Loucy (cell line): ENCODE measurements at regions not wholly inside any gene's neighbourhood (a gene's known extent, or its start where the extent isn't known, plus 50 kb on each side); places are given as distances from the start of the nearest gene placed in this dataset.
A peak's percentile ranks its signal among the peaks of the same experiment; 100 is the strongest.

Source experiments
- H2AFZ ChIP-seq: fragments of 200-600 bp; sonication (generic); 2 replicates; pipeline ENCODE4 v1.6.0; 2016; ENCODE audit warnings: antibody characterized with exemption, mild to moderate bottlenecking, low read length, moderate library complexity
- H3F3A ChIP-seq: fragments of 200-600 bp; 2 replicates; pipeline ENCODE4 v1.6.0; 2016; ENCODE audit warnings: antibody characterized with exemption, low read depth, mild to moderate bottlenecking
- H3K27me3 ChIP-seq: fragments of 200-600 bp; sonication (generic); 2 replicates; pipeline ENCODE4 v1.6.1; 2014; ENCODE audit warnings: low read length, mild to moderate bottlenecking; ENCODE audit not compliant: insufficient read depth, poor library complexity, severe bottlenecking
- H3K36me3 ChIP-seq: fragments of 200-600 bp; sonication (generic); 2 replicates; pipeline ENCODE4 v1.6.1; 2016; ENCODE audit warnings: low read length; ENCODE audit not compliant: insufficient read depth
- H3K4me1 ChIP-seq: fragments of 200-600 bp; sonication (generic); 2 replicates; pipeline ENCODE4 v1.5.1; 2014; ENCODE audit warnings: low read length, mild to moderate bottlenecking; ENCODE audit not compliant: insufficient read depth, poor library complexity, severe bottlenecking
- H3K4me2 ChIP-seq: fragments of 200-600 bp; sonication (generic); 2 replicates; pipeline ENCODE4 v1.6.0; 2014; ENCODE audit warnings: antibody characterized with exemption, low read length, low read depth, mild to moderate bottlenecking; ENCODE audit not compliant: poor library complexity, severe bottlenecking
- H3K4me3 ChIP-seq: fragments of 200-600 bp; sonication (generic); 2 replicates; pipeline ENCODE4 v1.5.1; 2014; ENCODE audit warnings: low read length, mild to moderate bottlenecking, mixed read lengths; ENCODE audit not compliant: poor library complexity, severe bottlenecking
- H3K79me2 ChIP-seq: fragments of 200-600 bp; sonication (generic); 2 replicates; pipeline ENCODE4 v1.6.1; 2014; ENCODE audit warnings: low read length; ENCODE audit not compliant: insufficient read depth
- H3K9ac ChIP-seq: fragments of 200-600 bp; sonication (generic); 2 replicates; pipeline ENCODE4 v1.6.0; 2014; ENCODE audit warnings: mild to moderate bottlenecking, low read depth, low read length, moderate library complexity; ENCODE audit not compliant: poor library complexity, severe bottlenecking
- H3K9me2 ChIP-seq: fragments of 200-600 bp; sonication (generic); replicated peaks from 2 replicates; pipeline ENCODE4 v1.6.1; 2016; ENCODE audit warnings: low read depth, low read length, mixed read lengths
- H3K9me3 ChIP-seq: fragments of 200-600 bp; sonication (generic); 2 replicates; pipeline ENCODE4 v1.6.1; 2014; ENCODE audit warnings: mild to moderate bottlenecking, antibody characterized with exemption, low read length, low read depth; ENCODE audit not compliant: insufficient read depth
- H4K20me1 ChIP-seq: fragments of 200-600 bp; sonication (generic); 2 replicates; pipeline ENCODE4 v1.6.0; 2014; ENCODE audit warnings: antibody characterized with exemption, low read length, mild to moderate bottlenecking; ENCODE audit not compliant: insufficient read depth, poor library complexity, severe bottlenecking
- EZH2phosphoT487 ChIP-seq: fragments of 200-600 bp; IDR thresholded peaks from 2 replicates; pipeline ENCODE4 v1.6.1; 2018; ENCODE audit warnings: antibody characterized with exemption, mild to moderate bottlenecking, moderate library complexity, borderline replicate concordance
- TF ChIP-seq, protein P1 (sequence below): fragments of 200-600 bp; sonication (generic); conservative IDR thresholded peaks from 2 replicates; pipeline ENCODE4 v1.5.1; 2014; ENCODE audit warnings: mild to moderate bottlenecking, antibody characterized with exemption, low read length

DNA sequence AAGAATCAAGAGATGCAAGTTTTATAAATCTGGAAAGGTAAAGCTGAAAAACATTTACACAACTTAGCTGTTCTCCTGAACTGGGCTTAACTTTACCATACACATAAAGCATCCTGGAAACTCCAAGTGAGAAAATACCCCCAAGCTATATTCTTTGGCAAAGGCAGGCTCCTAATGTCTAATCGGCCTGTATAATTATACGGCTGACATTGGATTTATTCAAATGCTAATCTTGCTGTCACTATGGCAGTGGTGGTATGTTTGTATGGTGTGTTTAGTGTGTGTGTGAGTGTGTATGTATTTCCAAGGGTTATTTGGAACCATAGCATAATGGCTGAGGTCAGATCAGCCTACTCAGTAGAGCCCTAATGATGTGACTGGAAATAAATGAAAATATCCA lies 1031.8 kb upstream of the ZEB2 start:
- H3K9ac ChIP-seq = no peak overlapping the region
- H3K9me3 ChIP-seq = no peaks in the 10 kb centered on the region
- no peaks in the 10 kb centered on the region for H3K36me3 ChIP-seq
- H4K20me1 ChIP-seq = no peaks in the 10 kb centered on the region
- no peak overlapping the region for H2AFZ ChIP-seq
- H3K27me3 ChIP-seq = no peaks in the 10 kb centered on the region
- TF ChIP-seq EZH2phosphoT487 = no peak
- TF ChIP-seq, protein P1, sequence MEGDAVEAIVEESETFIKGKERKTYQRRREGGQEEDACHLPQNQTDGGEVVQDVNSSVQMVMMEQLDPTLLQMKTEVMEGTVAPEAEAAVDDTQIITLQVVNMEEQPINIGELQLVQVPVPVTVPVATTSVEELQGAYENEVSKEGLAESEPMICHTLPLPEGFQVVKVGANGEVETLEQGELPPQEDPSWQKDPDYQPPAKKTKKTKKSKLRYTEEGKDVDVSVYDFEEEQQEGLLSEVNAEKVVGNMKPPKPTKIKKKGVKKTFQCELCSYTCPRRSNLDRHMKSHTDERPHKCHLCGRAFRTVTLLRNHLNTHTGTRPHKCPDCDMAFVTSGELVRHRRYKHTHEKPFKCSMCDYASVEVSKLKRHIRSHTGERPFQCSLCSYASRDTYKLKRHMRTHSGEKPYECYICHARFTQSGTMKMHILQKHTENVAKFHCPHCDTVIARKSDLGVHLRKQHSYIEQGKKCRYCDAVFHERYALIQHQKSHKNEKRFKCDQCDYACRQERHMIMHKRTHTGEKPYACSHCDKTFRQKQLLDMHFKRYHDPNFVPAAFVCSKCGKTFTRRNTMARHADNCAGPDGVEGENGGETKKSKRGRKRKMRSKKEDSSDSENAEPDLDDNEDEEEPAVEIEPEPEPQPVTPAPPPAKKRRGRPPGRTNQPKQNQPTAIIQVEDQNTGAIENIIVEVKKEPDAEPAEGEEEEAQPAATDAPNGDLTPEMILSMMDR = no peak
- H3K4me3 ChIP-seq = no peak overlapping the region
- peaks cover 12% of the 10 kb centered on the region for H3K4me1 ChIP-seq
- H3K9me2 ChIP-seq = no peaks in the 10 kb centered on the region
- no peaks in the 10 kb centered on the region for H3K79me2 ChIP-seq
- no peaks in the 10 kb centered on the region for H3F3A ChIP-seq
- H3K4me2 ChIP-seq = no peak overlapping the region

DNA sequence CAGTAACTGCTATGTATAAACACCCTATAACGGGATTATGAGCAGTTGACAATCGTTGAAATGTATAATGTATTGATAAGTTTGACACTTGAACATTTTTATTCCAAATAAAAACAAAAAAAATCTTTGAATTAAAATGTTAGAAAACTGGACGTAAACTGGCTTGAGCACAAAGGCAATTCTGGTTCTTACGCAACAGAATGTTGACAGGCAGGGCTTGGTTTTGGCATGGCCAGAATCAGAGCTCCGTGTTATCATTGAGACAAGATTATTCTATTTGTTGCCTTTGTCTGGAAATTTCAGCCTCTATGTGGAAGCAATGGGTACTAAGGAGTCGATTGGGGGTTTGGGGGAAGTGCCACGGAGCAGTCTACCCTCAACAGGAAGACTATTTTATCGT lies 1028.6 kb upstream of the ZEB2 start:
- Histone ChIP-seq H3K36me3 (no peaks in the 10 kb centered on the region), H3K4me2 (no peak overlapping the region), H4K20me1 (no peaks in the 10 kb centered on the region), H3K9me2 (no peaks in the 10 kb centered on the region), H2AFZ (no peak overlapping the region), H3K79me2 (no peaks in the 10 kb centered on the region), H3K9me3 (no peaks in the 10 kb centered on the region), H3F3A (no peaks in the 10 kb centered on the region), H3K4me3 (no peak overlapping the region), H3K27me3 (no peaks in the 10 kb centered on the region), H3K4me1 (peaks cover 12% of the 10 kb centered on the region), H3K9ac (no peak overlapping the region)
- TF ChIP-seq, protein P1 = no peak
- TF ChIP-seq EZH2phosphoT487 = no peak

DNA sequence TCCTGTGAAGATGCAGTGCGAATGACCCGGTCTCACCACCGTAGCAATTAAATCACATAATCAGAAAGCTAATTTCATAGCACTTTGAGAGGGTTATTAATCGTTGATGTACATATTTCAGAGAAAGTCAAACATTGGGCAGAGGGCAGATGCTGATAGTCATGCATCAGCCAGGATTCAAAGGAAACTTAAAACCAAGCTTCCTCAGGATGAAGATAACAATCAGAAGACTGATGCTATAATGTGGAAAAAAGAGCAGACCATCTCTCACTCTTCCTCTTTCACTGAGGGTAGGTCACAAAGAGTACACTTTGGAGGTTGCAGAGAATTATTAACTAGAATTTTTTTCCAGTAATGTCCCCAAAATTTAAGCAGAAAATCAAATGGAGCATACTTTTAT lies 1027.7 kb upstream of the ZEB2 start:
- Histone ChIP-seq H4K20me1 (no peaks in the 10 kb centered on the region), H3K79me2 (no peaks in the 10 kb centered on the region), H3F3A (no peaks in the 10 kb centered on the region), H3K4me2 (peak overlapping the region; percentile 42), H3K9me3 (no peaks in the 10 kb centered on the region), H3K36me3 (no peaks in the 10 kb centered on the region), H3K27me3 (no peaks in the 10 kb centered on the region), H3K4me1 (peaks cover 12% of the 10 kb centered on the region), H3K9me2 (no peaks in the 10 kb centered on the region), H2AFZ (no peak overlapping the region), H3K9ac (no peak overlapping the region), H3K4me3 (peak overlapping the region; percentile 34)
- no peak for TF ChIP-seq EZH2phosphoT487
- TF ChIP-seq, protein P1 = no peak
